Stimulated activated naive B cell treated with anti-CD40 and anti-IgM and Interleukin-4, amounts not matched to agents 10 μg/mL and 1 μg/mL and 100 μg/mL, for 72 hours (primary cell): ENCODE measurements at regions not wholly inside any gene's neighbourhood (a gene's known extent, or its start where the extent isn't known, plus 50 kb on each side); places are given as distances from the start of the nearest gene placed in this dataset.
"Not testable (repeated sequence)": the region's sequence is repeated elsewhere in the genome, so short reads cannot be mapped to it uniquely, and the experiment has no call there.

Experiments used
- ATAC-seq, 2 donors: fragments of 150-1000 bp; cut with Tn5 transposase; replicated peaks; 2 replicates each; pipeline ENCODE4 v1.10.0; 2021; ENCODE audit warnings: moderate library complexity in 1 of 2
- DNase-seq: peaks from one replicate; pipeline ENCODE4 v3.0.0; 2021
- H3K27ac Mint-ChIP-seq: one replicate; pipeline ENCODE4 v1.8.0; 2022; ENCODE audit warnings: mild to moderate bottlenecking, mixed read lengths
- H3K27me3 Mint-ChIP-seq, 2 donors: one replicate each; pipeline ENCODE4 v1.8.0; 2022; ENCODE audit warnings: mixed read lengths in 2 of 2
- H3K36me3 Mint-ChIP-seq, 2 donors: one replicate each; pipeline ENCODE4 v1.8.0; 2022; ENCODE audit warnings: mixed read lengths in 2 of 2, mild to moderate bottlenecking in 1 of 2
- H3K4me1 Mint-ChIP-seq, 2 donors: one replicate each; pipeline ENCODE4 v1.8.0; 2022; ENCODE audit warnings: mixed read lengths in 2 of 2, mild to moderate bottlenecking in 1 of 2
- H3K4me3 Mint-ChIP-seq, 2 donors: one replicate each; pipeline ENCODE4 v1.8.0; 2022; ENCODE audit warnings: mild to moderate bottlenecking in 2 of 2, mixed read lengths in 2 of 2, moderate library complexity in 1 of 2
- H3K9me3 Mint-ChIP-seq, 2 donors: one replicate each; pipeline ENCODE4 v1.8.0; 2022; ENCODE audit warnings: mixed read lengths in 2 of 2, mild to moderate bottlenecking in 1 of 2

- Mint-ChIP-seq H3K9me3 (no peaks in the 10 kb centered on the region), H3K27ac (no peak overlapping the region), H3K4me3 (no peak overlapping the region)
Observed at GRCh38 chr17:77828749-77829539, 129.6 kb upstream of the TNRC6C start.

GRCh38 chr17:77829843-77830799, 128.4 kb upstream of the TNRC6C start:
- peaks cover 44 to 67% of the 10 kb centered on the region in 2 donors for H3K27me3 Mint-ChIP-seq
- no peak for ATAC-seq
- no peak for DNase-seq
- H3K4me1 Mint-ChIP-seq: peaks cover 20 to 24% of the 10 kb centered on the region in 2 donors
- H3K9me3 Mint-ChIP-seq: no peaks in the 10 kb centered on the region
- no peak overlapping the region for H3K4me3 Mint-ChIP-seq
- no peaks in the 10 kb centered on the region for H3K36me3 Mint-ChIP-seq
- H3K27ac Mint-ChIP-seq: peak overlapping the region; percentile 9

More at GRCh38 chr17:77828749-77829539, 129.6 kb upstream of the TNRC6C start:
- Mint-ChIP-seq H3K27me3 (peaks cover 39 to 63% of the 10 kb centered on the region in 2 donors), H3K4me1 (peaks cover 8 to 14% of the 10 kb centered on the region in 2 donors), H3K36me3 (no peaks in the 10 kb centered on the region)
- ATAC-seq (no peak), DNase-seq (no peak)

GRCh38 chr17:77830816-77831473, 127.6 kb upstream of the TNRC6C start:
- Mint-ChIP-seq H3K4me3 (no peak overlapping the region), H3K9me3 (no peaks in the 10 kb centered on the region), H3K4me1 (peaks cover 22 to 24% of the 10 kb centered on the region in 2 donors), H3K36me3 (no peaks in the 10 kb centered on the region), H3K27me3 (peaks cover 47 to 63% of the 10 kb centered on the region in 2 donors), H3K27ac (peak overlapping the region; percentile 9)
- ATAC-seq: no peak
- no peak for DNase-seq

- H3K27ac Mint-ChIP-seq: no peak overlapping the region
- no peaks in the 10 kb centered on the region for H3K9me3 Mint-ChIP-seq
Observed at GRCh38 chr17:77831474-77832179, 126.9 kb upstream of the TNRC6C start.

GRCh38 chr17:77832180-77832560, 126.3 kb upstream of the TNRC6C start:
- Mint-ChIP-seq H3K27me3 (peaks cover 51 to 65% of the 10 kb centered on the region in 2 donors), H3K36me3 (no peaks in the 10 kb centered on the region), H3K9me3 (no peaks in the 10 kb centered on the region), H3K4me3 (no peak overlapping the region), H3K27ac (no peak overlapping the region), H3K4me1 (peaks cover 22 to 24% of the 10 kb centered on the region in 2 donors)
- ATAC-seq (no peak), DNase-seq (no peak)

More at GRCh38 chr17:77831474-77832179, 126.9 kb upstream of the TNRC6C start:
- Mint-ChIP-seq H3K4me1 (peaks cover 22 to 24% of the 10 kb centered on the region in 2 donors), H3K27me3 (peaks cover 50 to 60% of the 10 kb centered on the region in 2 donors), H3K36me3 (no peaks in the 10 kb centered on the region), H3K4me3 (no peak overlapping the region)
- ATAC-seq: no peak
- DNase-seq: no peak

- H3K9me3 Mint-ChIP-seq: no peaks in the 10 kb centered on the region
- H3K36me3 Mint-ChIP-seq: no peaks in the 10 kb centered on the region
- peak in 1 of 2 donors; percentile 20 for ATAC-seq
- DNase-seq: no peak
- no peak overlapping the region for H3K27ac Mint-ChIP-seq
- peaks cover 27% of the 10 kb centered on the region in 2 donors for H3K4me1 Mint-ChIP-seq
- H3K27me3 Mint-ChIP-seq: peaks cover 58 to 75% of the 10 kb centered on the region in 2 donors
- no peak overlapping the region for H3K4me3 Mint-ChIP-seq
Observed at GRCh38 chr17:77833769-77834168, 124.7 kb upstream of the TNRC6C start.

GRCh38 chr17:77834170-77835115, 124.1 kb upstream of the TNRC6C start:
- peak overlapping the region; percentile 31 for H3K27ac Mint-ChIP-seq
- H3K4me1 Mint-ChIP-seq: peaks cover 32 to 34% of the 10 kb centered on the region in 2 donors
- no peaks in the 10 kb centered on the region for H3K9me3 Mint-ChIP-seq
- H3K27me3 Mint-ChIP-seq: peaks cover 65 to 82% of the 10 kb centered on the region in 2 donors
- no peaks in the 10 kb centered on the region for H3K36me3 Mint-ChIP-seq
- ATAC-seq (peak; percentile 99), DNase-seq (peak; percentile 63)
- H3K4me3 Mint-ChIP-seq: peak overlapping the region in 1 of 2 donors; percentile 41

GRCh38 chr17:77836557-77837041, 121.9 kb upstream of the TNRC6C start:
- ATAC-seq (no peak), DNase-seq (no peak)
- Mint-ChIP-seq H3K36me3 (no peaks in the 10 kb centered on the region), H3K27ac (no peak overlapping the region), H3K4me1 (peaks cover 29 to 34% of the 10 kb centered on the region in 2 donors), H3K9me3 (no peaks in the 10 kb centered on the region), H3K27me3 (peaks cover 61 to 74% of the 10 kb centered on the region in 2 donors), H3K4me3 (no peak overlapping the region)

- H3K4me3 Mint-ChIP-seq, H3K36me3 Mint-ChIP-seq, H3K27ac Mint-ChIP-seq, H3K9me3 Mint-ChIP-seq, DNase-seq, ATAC-seq: not testable (repeated sequence)
- Mint-ChIP-seq H3K27me3 (peaks cover 57 to 72% of the 10 kb centered on the region in 2 donors), H3K4me1 (peaks cover 31 to 37% of the 10 kb centered on the region in 2 donors)
Observed at GRCh38 chr17:77837072-77837471, 121.4 kb upstream of the TNRC6C start.

GRCh38 chr17:77837917-77838316, 120.6 kb upstream of the TNRC6C start:
- H3K4me1 Mint-ChIP-seq: peaks cover 37 to 45% of the 10 kb centered on the region in 2 donors
- no peak overlapping the region for H3K4me3 Mint-ChIP-seq
- H3K27me3 Mint-ChIP-seq: peaks cover 49 to 66% of the 10 kb centered on the region in 2 donors
- no peak for DNase-seq
- H3K9me3 Mint-ChIP-seq: no peaks in the 10 kb centered on the region
- ATAC-seq: no peak
- no peak overlapping the region for H3K27ac Mint-ChIP-seq
- H3K36me3 Mint-ChIP-seq: no peaks in the 10 kb centered on the region

GRCh38 chr17:77838748-77839697, 119.5 kb upstream of the TNRC6C start:
- Mint-ChIP-seq H3K27me3 (peaks cover 41 to 55% of the 10 kb centered on the region in 2 donors), H3K4me3 (no peak overlapping the region), H3K36me3 (no peaks in the 10 kb centered on the region), H3K27ac (no peak overlapping the region), H3K9me3 (no peaks in the 10 kb centered on the region), H3K4me1 (peaks cover 35 to 47% of the 10 kb centered on the region in 2 donors)
- DNase-seq: no peak
- ATAC-seq: no peak
